ENCODE measurements at regions not wholly inside any gene's neighbourhood (a gene's known extent, or its start where the extent isn't known, plus 50 kb on each side); places are given as distances from the start of the nearest gene placed in this dataset.
"Not testable (repeated sequence)": the region's sequence is repeated elsewhere in the genome, so short reads cannot be mapped to it uniquely, and the experiment has no call there.

- H3K4me3 ChIP-seq (ENCODE audit: low read depth, low read length), result no peak overlapping the region
- no peak for TF ChIP-seq CTCF (IDR thresholded peaks at IDR 0.05; ENCODE audit: control insufficient read depth, extremely low read depth, insufficient read depth)
- no peak for DNase-seq (ENCODE audit: low read depth)
Measured at GRCh38 chr5:34550964-34551363, 105.2 kb upstream of the RAI14 start.

GRCh38 chr5:34551911-34552433 is 104.2 kb upstream of the RAI14 start:
- H3K4me3 ChIP-seq (ENCODE audit: low read depth, low read length), result no peak overlapping the region
- no peak for TF ChIP-seq CTCF (IDR thresholded peaks at IDR 0.05; ENCODE audit: control insufficient read depth, extremely low read depth, insufficient read depth)
- DNase-seq (ENCODE audit: low read depth), result no peak

- DNase-seq (ENCODE audit: low read depth), result no peak
- no peak for TF ChIP-seq CTCF (IDR thresholded peaks at IDR 0.05; ENCODE audit: control insufficient read depth, extremely low read depth, insufficient read depth)
- no peak overlapping the region for H3K4me3 ChIP-seq (ENCODE audit: low read depth, low read length)
Measured at GRCh38 chr5:34552686-34553085, 103.4 kb upstream of the RAI14 start.

GRCh38 chr5:34553581-34553980 is 102.5 kb upstream of the RAI14 start:
- no peak overlapping the region for H3K4me3 ChIP-seq (ENCODE audit: low read depth, low read length)
- no peak for TF ChIP-seq CTCF (IDR thresholded peaks at IDR 0.05; ENCODE audit: control insufficient read depth, extremely low read depth, insufficient read depth)
- DNase-seq (ENCODE audit: low read depth), result no peak

- DNase-seq (ENCODE audit: low read depth), result no peak
- no peak for TF ChIP-seq CTCF (IDR thresholded peaks at IDR 0.05; ENCODE audit: control insufficient read depth, extremely low read depth, insufficient read depth)
- no peak overlapping the region for H3K4me3 ChIP-seq (ENCODE audit: low read depth, low read length)
Measured at GRCh38 chr5:34554641-34555040, 101.5 kb upstream of the RAI14 start.

- TF ChIP-seq CTCF (IDR thresholded peaks at IDR 0.05; ENCODE audit: control insufficient read depth, extremely low read depth, insufficient read depth), result no peak
- H3K4me3 ChIP-seq (ENCODE audit: low read depth, low read length), result no peak overlapping the region
- no peak for DNase-seq (ENCODE audit: low read depth)
Measured at GRCh38 chr5:34555699-34556508, 100.2 kb upstream of the RAI14 start.

- DNase-seq (ENCODE audit: low read depth), result no peak
- TF ChIP-seq CTCF (IDR thresholded peaks at IDR 0.05; ENCODE audit: control insufficient read depth, extremely low read depth, insufficient read depth), result no peak
- no peak overlapping the region for H3K4me3 ChIP-seq (ENCODE audit: low read depth, low read length)
Measured at GRCh38 chr5:34556509-34556782, 99.7 kb upstream of the RAI14 start.

- DNase-seq (ENCODE audit: low read depth); H3K4me3 ChIP-seq (ENCODE audit: low read depth, low read length): not testable (repeated sequence)
Measured at GRCh38 chr5:34561581-34561980, 94.5 kb upstream of the RAI14 start.
